Hepatocyte (in vitro differentiated cells): ENCODE measurements at regions not wholly inside any gene's neighbourhood (a gene's known extent, or its start where the extent isn't known, plus 50 kb on each side); places are given as distances from the start of the nearest gene placed in this dataset.

Experiments
- CTCF ChIP-seq: fragments of 200-600 bp; sonication (generic); IDR thresholded peaks from 2 replicates; pipeline ENCODE4 v1.5.1; 2016; ENCODE audit warnings: antibody characterized with exemption, mild to moderate bottlenecking; ENCODE audit not compliant: poor library complexity
- EZH2 ChIP-seq: fragments of 200-600 bp; sonication (generic); IDR thresholded peaks from 2 replicates; pipeline ENCODE4 v1.6.1; 2016; ENCODE audit warnings: antibody characterized with exemption, mild to moderate bottlenecking, borderline replicate concordance
- EZH2phosphoT487 ChIP-seq: fragments of 200-600 bp; sonication (generic); IDR thresholded peaks from one replicate; pipeline ENCODE4 v1.6.1; 2018; ENCODE audit warnings: antibody characterized with exemption, mild to moderate bottlenecking, low read depth, moderate library complexity; ENCODE audit not compliant: unreplicated experiment, severe bottlenecking

GRCh38 chr2:30338475-30338874 is 107.1 kb downstream of the LBH start:
- TF ChIP-seq CTCF (no peak), EZH2 (no peak), EZH2phosphoT487 (no peak)
